ENCODE measurements at regions not wholly inside any gene's neighbourhood (a gene's known extent, or its start where the extent isn't known, plus 50 kb on each side); places are given as distances from the start of the nearest gene placed in this dataset.

- Histone ChIP-seq H3K27ac (no peak overlapping the region), H3K4me3 (no peak overlapping the region), H3K9ac (ENCODE audit: insufficient read length) (no peak overlapping the region), H3K36me3 (ENCODE audit: insufficient read depth, low read length) (no peaks in the 10 kb centered on the region), H3K9me3 (ENCODE audit: low read depth, low read length) (no peaks in the 10 kb centered on the region)
- TF ChIP-seq FOXP2 (optimal IDR thresholded peaks at IDR 0.05; ENCODE audit: control extremely low read depth, extremely low read length, insufficient read depth) (no peak), POLR2AphosphoS5 (IDR thresholded peaks at IDR 0.05; ENCODE audit: borderline replicate concordance, low read depth, low read length) (no peak), EZH2 (IDR thresholded peaks at IDR 0.05) (no peak)
- no peak for DNase-seq (ENCODE audit: low read depth, low spot score)
Measured at GRCh38 chr7:26101361-26102151, 50.4 kb upstream of the NFE2L3 start.

GRCh38 chr7:26102176-26102575 is 49.8 kb upstream of the NFE2L3 start:
- no peak for TF ChIP-seq EZH2 (IDR thresholded peaks at IDR 0.05)
- TF ChIP-seq POLR2AphosphoS5 (IDR thresholded peaks at IDR 0.05; ENCODE audit: borderline replicate concordance, low read depth, low read length): no peak
- TF ChIP-seq FOXP2 (optimal IDR thresholded peaks at IDR 0.05; ENCODE audit: control extremely low read depth, extremely low read length, insufficient read depth): no peak
- DNase-seq (ENCODE audit: low read depth, low spot score): no peak

More at GRCh38 chr7:26102176-26102575, 49.8 kb upstream of the NFE2L3 start:
- Histone ChIP-seq H3K4me3 (no peak overlapping the region), H3K36me3 (ENCODE audit: insufficient read depth, low read length) (no peaks in the 10 kb centered on the region), H3K27ac (no peak overlapping the region), H3K9me3 (ENCODE audit: low read depth, low read length) (no peaks in the 10 kb centered on the region), H3K9ac (ENCODE audit: insufficient read length) (no peak overlapping the region)

All from SK-N-MC (cell line).